HEK293 (cell line): ENCODE measurements at regions not wholly inside any gene's neighbourhood (a gene's known extent, or its start where the extent isn't known, plus 50 kb on each side); places are given as distances from the start of the nearest gene placed in this dataset.

Experiments used
- CTCF ChIA-PET: fragments of 350-600 bp; formaldehyde crosslinking; extraction: SDS; loops from one replicate; lab custom pipeline; 2021; ENCODE audit warnings: antibody characterized with exemption; lab: Yijun Ruan, JAX
- POLR2A ChIA-PET: fragments of 300-600 bp; formaldehyde crosslinking; extraction: SDS; loops from one replicate; lab custom pipeline; 2020; ENCODE audit warnings: antibody characterized with exemption, inconsistent platforms; lab: Yijun Ruan, JAX
- H3K27ac ChIP-seq: fragments of 200-500 bp; sonication (Bioruptor generic); 2 replicates; pipeline ENCODE4 v1.5.1; 2014; ENCODE audit warnings: low read depth, low read length, control low read depth, inconsistent platforms; ENCODE audit errors: extremely low read depth
- H3K36me3 ChIP-seq, 2 experiments: fragments of 200-500 bp in 1 of 2; sonication (Bioruptor generic) in 1 of 2; 1 replicate in 1 of 2; 2 replicates in 1 of 2; pipeline ENCODE4 v1.5.1; 2014 to 2017; ENCODE audit warnings: inconsistent platforms in 2 of 2, low read length in 2 of 2; ENCODE audit not compliant: control insufficient read depth in 2 of 2, insufficient read depth in 1 of 2
- H3K4me1 ChIP-seq: fragments of 200-500 bp; sonication (Bioruptor generic); 2 replicates; pipeline ENCODE4 v1.5.1; 2014; ENCODE audit warnings: mild to moderate bottlenecking, low read length, inconsistent platforms; ENCODE audit not compliant: control insufficient read depth, insufficient read depth
- H3K4me3 ChIP-seq: 2 replicates; pipeline ENCODE4 v1.5.1; 2011; ENCODE audit warnings: low read depth, mild to moderate bottlenecking, control low read depth, low read length, moderate library complexity
- H3K9me3 ChIP-seq: fragments of 200-500 bp; sonication (Bioruptor generic); 2 replicates; pipeline ENCODE4 v1.5.1; 2014; ENCODE audit warnings: low read depth, low read length, inconsistent platforms; ENCODE audit not compliant: control insufficient read depth, insufficient read depth
- GLI2 ChIP-seq: fragments of 450-650 bp; formaldehyde crosslinking; IDR thresholded peaks from 2 replicates; pipeline ENCODE4; 2017; ENCODE audit warnings: missing biosample characterization, missing genetic modification characterization, low read depth, borderline replicate concordance
- GLIS1 ChIP-seq: fragments of 450-650 bp; formaldehyde crosslinking; IDR thresholded peaks from 2 replicates; pipeline ENCODE4 v1.5.1; 2016; ENCODE audit warnings: missing biosample characterization, missing genetic modification characterization
- KLF17 ChIP-seq: fragments of 450-650 bp; formaldehyde crosslinking; IDR thresholded peaks from 2 replicates; pipeline ENCODE4 v1.5.1; 2016; ENCODE audit warnings: missing biosample characterization, missing genetic modification characterization
- KLF9 ChIP-seq: fragments of 450-650 bp; formaldehyde crosslinking; IDR thresholded peaks from 2 replicates; pipeline ENCODE4 v1.5.1; 2016; ENCODE audit warnings: missing biosample characterization, missing genetic modification characterization, low read depth
- MEIS1 ChIP-seq: sonication (generic); formaldehyde crosslinking; IDR thresholded peaks from 2 replicates; pipeline ENCODE4 v1.8.1; 2022; ENCODE audit warnings: missing genetic modification reagents, mild to moderate bottlenecking, borderline replicate concordance
- SCRT1 ChIP-seq: fragments of 450-650 bp; formaldehyde crosslinking; IDR thresholded peaks from 2 replicates; pipeline ENCODE4 v1.5.1; 2016; ENCODE audit warnings: missing biosample characterization, missing genetic modification characterization, borderline replicate concordance
- SETDB1 ChIP-seq: IDR thresholded peaks from one replicate; pipeline ENCODE4 v1.6.1; 2017; ENCODE audit warnings: mild to moderate bottlenecking, low read length, moderate library complexity, mixed read lengths; ENCODE audit not compliant: insufficient read length
- SP7 ChIP-seq: fragments of 450-650 bp; formaldehyde crosslinking; IDR thresholded peaks from 2 replicates; pipeline ENCODE4 v1.5.1; 2016; ENCODE audit warnings: missing biosample characterization, missing genetic modification characterization
- ZBTB10 ChIP-seq: fragments of 450-650 bp; formaldehyde crosslinking; IDR thresholded peaks from 2 replicates; pipeline ENCODE4 v1.5.1; 2016; ENCODE audit warnings: missing biosample characterization, missing genetic modification characterization
- ZBTB44 ChIP-seq: fragments of 450-650 bp; IDR thresholded peaks from 2 replicates; pipeline ENCODE4 v1.5.1; 2018; ENCODE audit warnings: missing biosample characterization, mild to moderate bottlenecking, missing genetic modification characterization
- ZFHX2 ChIP-seq: fragments of 450-650 bp; formaldehyde crosslinking; conservative IDR thresholded peaks from 2 replicates; pipeline ENCODE4 v1.5.1; 2016; ENCODE audit warnings: missing biosample characterization, missing genetic modification characterization
- ZNF133 ChIP-seq: fragments of 450-650 bp; formaldehyde crosslinking; IDR thresholded peaks from 2 replicates; pipeline ENCODE4 v1.5.1; 2016; ENCODE audit warnings: missing biosample characterization, missing genetic modification characterization
- ZNF214 ChIP-seq: fragments of 450-650 bp; formaldehyde crosslinking; IDR thresholded peaks from 2 replicates; pipeline ENCODE4 v1.5.1; 2017; ENCODE audit warnings: missing biosample characterization, mild to moderate bottlenecking, missing genetic modification characterization, borderline replicate concordance
- ZNF239 ChIP-seq: fragments of 450-650 bp; formaldehyde crosslinking; IDR thresholded peaks from 2 replicates; pipeline ENCODE4 v1.5.1; 2016; ENCODE audit warnings: missing biosample characterization, missing genetic modification characterization
- ZNF248 ChIP-seq: fragments of 450-650 bp; formaldehyde crosslinking; IDR thresholded peaks from 2 replicates; pipeline ENCODE4 v1.5.1; 2017; ENCODE audit warnings: missing biosample characterization, missing genetic modification characterization
- ZNF311 ChIP-seq: fragments of 450-650 bp; formaldehyde crosslinking; IDR thresholded peaks from 2 replicates; pipeline ENCODE4 v1.5.1; 2017; ENCODE audit warnings: missing biosample characterization, missing genetic modification characterization, borderline replicate concordance
- ZNF366 ChIP-seq: fragments of 450-650 bp; formaldehyde crosslinking; conservative IDR thresholded peaks from 2 replicates; pipeline ENCODE4 v1.5.1; 2016; ENCODE audit warnings: missing biosample characterization, missing genetic modification characterization
- ZNF394 ChIP-seq: fragments of 450-650 bp; formaldehyde crosslinking; IDR thresholded peaks from 2 replicates; pipeline ENCODE4 v1.5.1; 2016; ENCODE audit warnings: missing biosample characterization, missing genetic modification characterization, mild to moderate bottlenecking, moderate library complexity, borderline replicate concordance
- ZNF510 ChIP-seq: fragments of 450-650 bp; formaldehyde crosslinking; IDR thresholded peaks from 2 replicates; pipeline ENCODE4 v1.5.1; 2018; ENCODE audit warnings: mild to moderate bottlenecking, missing genetic modification characterization, missing biosample characterization; ENCODE audit not compliant: insufficient replicate concordance
- ZSCAN4 ChIP-seq: fragments of 450-650 bp; formaldehyde crosslinking; IDR thresholded peaks from 2 replicates; pipeline ENCODE4 v1.5.1; 2017; ENCODE audit warnings: missing biosample characterization, missing genetic modification characterization
- TF ChIP-seq, protein P1 (sequence below): sonication (generic); formaldehyde crosslinking; IDR thresholded peaks from 2 replicates; pipeline ENCODE4 v1.8.1; 2022; ENCODE audit warnings: mild to moderate bottlenecking, moderate library complexity, missing genetic modification reagents

- Histone ChIP-seq H3K4me3 (no peak overlapping the region), H3K4me1 (no peaks in the 10 kb centered on the region), H3K36me3 (no peaks in the 10 kb centered on the region), H3K9me3 (no peaks in the 10 kb centered on the region), H3K27ac (no peak overlapping the region)
- ChIA-PET POLR2A (no interaction called here), CTCF (no interaction called here)
- no peak for TF ChIP-seq ZBTB44 (tag by site-specific recombination)
- no peak for TF ChIP-seq ZNF133 (tag by site-specific recombination)
- TF ChIP-seq SCRT1 (tag by site-specific recombination): no peak
- no peak for TF ChIP-seq SP7 (tag by site-specific recombination)
- TF ChIP-seq, protein P1, sequence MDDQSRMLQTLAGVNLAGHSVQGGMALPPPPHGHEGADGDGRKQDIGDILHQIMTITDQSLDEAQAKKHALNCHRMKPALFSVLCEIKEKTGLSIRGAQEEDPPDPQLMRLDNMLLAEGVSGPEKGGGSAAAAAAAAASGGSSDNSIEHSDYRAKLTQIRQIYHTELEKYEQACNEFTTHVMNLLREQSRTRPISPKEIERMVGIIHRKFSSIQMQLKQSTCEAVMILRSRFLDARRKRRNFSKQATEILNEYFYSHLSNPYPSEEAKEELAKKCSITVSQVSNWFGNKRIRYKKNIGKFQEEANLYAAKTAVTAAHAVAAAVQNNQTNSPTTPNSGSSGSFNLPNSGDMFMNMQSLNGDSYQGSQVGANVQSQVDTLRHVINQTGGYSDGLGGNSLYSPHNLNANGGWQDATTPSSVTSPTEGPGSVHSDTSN (CRISPR knock-in tag): no peak
- no peak for TF ChIP-seq ZNF311
- no peak for TF ChIP-seq ZNF510 (tag by site-specific recombination)
- no peak for TF ChIP-seq KLF17 (tag by site-specific recombination)
- TF ChIP-seq ZSCAN4: no peak
- TF ChIP-seq ZNF239 (tag by site-specific recombination): no peak
- no peak for TF ChIP-seq ZBTB10 (tag by site-specific recombination)
- no peak for TF ChIP-seq MEIS1
- TF ChIP-seq GLI2 (tag by site-specific recombination): no peak
- TF ChIP-seq ZNF214 (tag by site-specific recombination): no peak
- no peak for TF ChIP-seq ZNF394 (tag by site-specific recombination)
- no peak for TF ChIP-seq ZFHX2
- no peak for TF ChIP-seq GLIS1
- TF ChIP-seq ZNF366 (tag by site-specific recombination): no peak
- TF ChIP-seq KLF9 (tag by site-specific recombination): no peak
Measured at GRCh38 chr20:63145156-63145555, 70.8 kb downstream of the YTHDF1 start.

DNA sequence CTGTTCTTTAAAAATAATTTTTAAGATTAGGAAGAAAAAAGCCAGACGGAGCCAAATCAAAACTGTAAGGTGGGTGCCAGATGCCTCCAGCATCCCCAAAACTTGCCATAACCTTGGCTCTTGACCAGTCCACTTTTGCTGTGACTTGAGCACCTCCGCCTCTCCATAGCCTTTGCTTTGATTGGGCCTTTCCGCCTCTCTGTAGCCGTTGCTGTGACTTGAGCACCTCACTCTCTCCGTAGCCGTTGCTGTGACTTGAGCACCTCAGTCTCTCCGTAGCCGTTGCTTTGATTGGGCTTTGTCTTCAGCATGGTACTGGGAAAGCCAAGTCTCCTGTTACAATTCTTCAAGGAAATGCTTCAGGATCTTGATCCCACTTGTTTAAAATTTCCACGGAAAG lies 73.0 kb downstream of the YTHDF1 start:
- ChIA-PET CTCF (no interaction called here), POLR2A (no interaction called here)
- Histone ChIP-seq H3K36me3 (no peaks in the 10 kb centered on the region), H3K27ac (no peak overlapping the region), H3K4me1 (no peaks in the 10 kb centered on the region), H3K9me3 (no peaks in the 10 kb centered on the region), H3K4me3 (no peak overlapping the region)
- TF ChIP-seq ZNF248 (no peak), SETDB1 (peak; percentile 29)
